ENCODE measurements at regions not wholly inside any gene's neighbourhood (a gene's known extent, or its start where the extent isn't known, plus 50 kb on each side); places are given as distances from the start of the nearest gene placed in this dataset.
"Not testable (repeated sequence)": the region's sequence is repeated elsewhere in the genome, so short reads cannot be mapped to it uniquely, and the experiment has no call there.

GRCh38 chr5:3490957-3491507 is 104.6 kb upstream of the IRX1 start:
- H3K4me3 ChIP-seq (ENCODE audit: low read depth, low read length): no peak overlapping the region
- no peak for DNase-seq (ENCODE audit: low read depth)

DNA sequence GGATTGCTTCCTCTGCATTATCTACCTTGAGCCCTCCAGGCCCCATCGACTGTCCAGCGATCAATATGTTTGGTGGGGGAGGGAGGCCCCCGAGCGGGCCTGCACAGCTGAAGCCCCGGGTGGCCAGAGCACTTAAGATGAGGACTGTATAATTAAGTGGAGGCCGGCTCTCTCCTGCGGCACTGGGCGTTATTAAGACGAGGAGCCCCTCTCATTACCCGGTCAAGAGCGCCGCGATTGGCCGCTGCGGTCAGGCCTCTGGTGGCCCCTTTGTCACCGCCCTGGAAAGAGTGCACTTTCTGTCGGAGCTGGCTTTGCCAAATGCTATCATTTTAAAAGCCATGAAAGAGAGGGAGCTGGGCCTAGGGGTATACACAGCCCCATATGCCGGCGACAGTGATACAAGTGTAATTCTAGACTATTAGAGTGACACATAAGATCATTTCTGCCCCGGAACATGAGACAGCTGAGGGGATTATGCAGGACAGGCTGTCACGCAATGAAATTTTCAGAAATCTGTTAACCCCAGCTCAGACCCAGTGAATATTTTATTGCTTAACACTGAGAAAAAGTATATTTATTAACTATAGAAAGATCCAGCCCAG is 106.3 kb upstream of the IRX1 start:
- no peak for DNase-seq (ENCODE audit: low read depth)
- H3K4me3 ChIP-seq (ENCODE audit: low read depth, low read length): no peak overlapping the region

- no peak for DNase-seq (ENCODE audit: low read depth)
- no peak overlapping the region for H3K4me3 ChIP-seq (ENCODE audit: low read depth, low read length)
Measured at GRCh38 chr5:3484836-3485235, 110.8 kb upstream of the IRX1 start.

DNA sequence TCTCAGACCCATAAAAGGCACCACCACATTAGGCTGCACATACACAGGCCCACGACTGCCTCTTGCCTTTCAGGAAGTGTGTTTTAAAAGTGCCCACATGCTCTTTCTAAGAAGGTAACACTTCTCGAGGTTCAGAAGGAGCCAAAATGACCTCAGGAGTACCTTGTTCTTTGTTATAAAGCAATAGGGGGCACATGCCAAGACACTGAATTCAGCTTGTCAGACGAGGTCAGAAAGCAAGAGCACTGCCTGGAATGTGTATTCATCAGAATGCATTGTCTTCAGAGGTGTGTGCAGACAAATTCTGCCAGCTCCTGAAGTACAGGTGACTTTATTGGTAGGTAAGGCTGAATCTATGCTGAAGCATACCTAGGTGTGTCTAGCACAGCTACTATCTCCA is 114.5 kb upstream of the IRX1 start:
- H3K4me3 ChIP-seq (ENCODE audit: low read depth, low read length): no peak overlapping the region
- no peak for DNase-seq (ENCODE audit: low read depth)

DNA sequence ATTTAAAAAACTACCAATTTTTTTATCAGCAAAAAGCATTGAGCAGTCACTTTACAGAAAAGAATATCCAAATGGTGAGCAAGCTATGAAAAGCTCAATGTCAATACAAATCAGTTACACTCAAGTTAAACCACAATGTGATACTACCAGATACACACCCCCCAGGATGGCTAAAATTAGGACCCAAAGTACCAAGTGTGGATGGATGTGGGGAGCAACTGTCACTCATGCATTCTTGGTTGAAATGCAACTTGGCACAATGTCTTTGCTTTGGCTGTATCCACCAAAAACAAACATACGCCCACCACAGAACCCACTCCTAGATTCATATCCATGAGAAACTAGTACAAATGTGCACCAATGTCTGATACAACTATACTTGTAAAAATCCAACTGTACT is 120.0 kb upstream of the IRX1 start:
- no peak for DNase-seq (ENCODE audit: low read depth)
- H3K4me3 ChIP-seq (ENCODE audit: low read depth, low read length): no peak overlapping the region

GRCh38 chr5:3466392-3466791 is 129.2 kb upstream of the IRX1 start:
- H3K4me3 ChIP-seq (ENCODE audit: low read depth, low read length): no peak overlapping the region
- DNase-seq (ENCODE audit: low read depth): no peak

GRCh38 chr5:3460416-3460815 is 135.2 kb upstream of the IRX1 start:
- no peak overlapping the region for H3K4me3 ChIP-seq (ENCODE audit: low read depth, low read length)
- no peak for DNase-seq (ENCODE audit: low read depth)

- H3K4me3 ChIP-seq (ENCODE audit: low read depth, low read length): no peak overlapping the region
- DNase-seq (ENCODE audit: low read depth): no peak
Measured at GRCh38 chr5:3456121-3456681, 139.4 kb upstream of the IRX1 start.

DNA sequence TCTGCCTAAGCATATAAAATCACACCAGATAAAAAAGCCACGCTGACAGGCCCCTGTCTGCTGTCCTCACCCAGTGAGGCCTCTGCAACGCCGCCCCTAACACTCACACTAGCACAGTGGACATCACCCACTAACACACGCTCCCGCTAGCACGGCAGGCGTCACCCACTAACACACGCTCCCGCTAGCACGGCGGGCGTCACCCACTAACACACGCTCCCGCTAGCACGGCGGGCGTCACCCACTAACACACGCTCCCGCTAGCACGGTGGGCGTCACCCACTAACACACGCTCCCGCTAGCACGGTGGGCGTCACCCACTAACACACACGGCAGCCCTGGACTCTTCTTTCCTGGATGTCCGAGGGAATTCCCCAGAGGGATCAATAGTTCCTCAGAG is 141.6 kb upstream of the IRX1 start:
- not testable (repeated sequence) for DNase-seq (ENCODE audit: low read depth); H3K4me3 ChIP-seq (ENCODE audit: low read depth, low read length)

GRCh38 chr5:3452622-3453021 is 143.0 kb upstream of the IRX1 start:
- H3K4me3 ChIP-seq (ENCODE audit: low read depth, low read length): no peak overlapping the region
- DNase-seq (ENCODE audit: low read depth): no peak

- no peak overlapping the region for H3K4me3 ChIP-seq (ENCODE audit: low read depth, low read length)
- no peak for DNase-seq (ENCODE audit: low read depth)
Measured at GRCh38 chr5:3451961-3452360, 143.7 kb upstream of the IRX1 start.

GRCh38 chr5:3449481-3449880 is 146.2 kb upstream of the IRX1 start:
- no peak overlapping the region for H3K4me3 ChIP-seq (ENCODE audit: low read depth, low read length)
- no peak for DNase-seq (ENCODE audit: low read depth)

DNA sequence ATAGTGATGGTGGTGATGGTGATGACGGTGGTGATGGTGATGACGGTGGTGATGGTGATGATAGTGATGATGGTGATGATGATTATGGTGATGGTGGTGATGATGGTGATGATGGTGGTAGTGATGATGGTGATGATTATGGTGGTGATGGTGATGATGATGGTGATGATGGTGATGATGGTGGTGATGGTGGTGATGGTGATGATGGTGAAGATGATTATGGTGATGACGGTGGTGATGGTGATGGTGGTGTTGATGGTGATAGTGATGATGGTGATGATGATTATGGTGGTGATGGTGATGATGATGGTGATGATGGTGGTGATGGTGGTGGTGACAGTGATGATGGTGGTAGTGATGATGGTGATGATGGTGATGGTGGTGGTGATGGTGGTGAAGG is 149.2 kb upstream of the IRX1 start:
- DNase-seq (ENCODE audit: low read depth): no peak
- H3K4me3 ChIP-seq (ENCODE audit: low read depth, low read length): no peak overlapping the region

GRCh38 chr5:3445517-3445916 is 150.1 kb upstream of the IRX1 start:
- not testable (repeated sequence) for H3K4me3 ChIP-seq (ENCODE audit: low read depth, low read length); DNase-seq (ENCODE audit: low read depth)

DNA sequence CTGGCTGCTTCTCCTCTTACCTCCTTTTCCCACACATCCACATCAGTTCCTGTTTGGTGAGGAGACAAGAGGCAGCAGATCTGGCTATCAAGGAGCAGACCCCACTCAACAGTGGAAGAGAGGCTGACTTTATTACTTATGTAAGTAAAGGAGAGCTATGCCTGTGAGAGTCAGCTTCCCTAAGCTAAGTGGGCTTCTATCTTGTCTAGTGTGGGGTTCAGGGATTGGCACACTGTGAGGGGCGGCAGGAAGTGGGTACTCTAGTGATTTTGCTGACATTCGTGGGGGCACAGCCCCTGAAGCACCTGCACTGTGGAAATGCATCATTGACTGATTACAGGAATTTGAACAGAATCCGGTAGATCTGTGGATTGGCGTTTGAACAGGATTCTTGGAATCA is 163.5 kb upstream of the IRX1 start:
- DNase-seq (ENCODE audit: low read depth): no peak
- no peak overlapping the region for H3K4me3 ChIP-seq (ENCODE audit: low read depth, low read length)

- DNase-seq (ENCODE audit: low read depth): no peak
- H3K4me3 ChIP-seq (ENCODE audit: low read depth, low read length): no peak overlapping the region
Measured at GRCh38 chr5:3430691-3431090, 164.9 kb upstream of the IRX1 start.

DNA sequence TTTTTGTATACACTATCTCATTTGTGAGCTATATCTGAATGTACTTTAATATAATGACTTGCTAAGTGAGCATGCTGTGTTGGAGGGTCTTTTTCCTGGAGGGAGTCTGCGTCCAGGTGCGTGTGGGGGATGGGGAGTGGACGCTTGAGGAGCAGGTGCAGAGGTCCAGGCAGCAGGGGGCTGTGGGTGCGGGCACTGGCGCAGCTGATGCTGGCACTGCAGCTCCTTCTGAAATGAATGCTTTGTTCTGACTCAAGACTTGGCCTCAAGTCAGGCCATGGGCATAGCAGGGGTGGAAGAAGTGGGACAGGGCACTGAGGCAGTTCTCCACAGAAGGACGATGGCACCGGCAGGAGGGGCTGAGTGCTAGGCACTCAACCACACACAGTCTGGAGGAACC is 165.7 kb upstream of the IRX1 start:
- no peak overlapping the region for H3K4me3 ChIP-seq (ENCODE audit: low read depth, low read length)

GRCh38 chr5:3428334-3428733 is 167.3 kb upstream of the IRX1 start:
- no peak overlapping the region for H3K4me3 ChIP-seq (ENCODE audit: low read depth, low read length)
- no peak for DNase-seq (ENCODE audit: low read depth)

More for the DNA sequence above, 165.7 kb upstream of the IRX1 start:
- DNase-seq (ENCODE audit: low read depth): no peak

DNA sequence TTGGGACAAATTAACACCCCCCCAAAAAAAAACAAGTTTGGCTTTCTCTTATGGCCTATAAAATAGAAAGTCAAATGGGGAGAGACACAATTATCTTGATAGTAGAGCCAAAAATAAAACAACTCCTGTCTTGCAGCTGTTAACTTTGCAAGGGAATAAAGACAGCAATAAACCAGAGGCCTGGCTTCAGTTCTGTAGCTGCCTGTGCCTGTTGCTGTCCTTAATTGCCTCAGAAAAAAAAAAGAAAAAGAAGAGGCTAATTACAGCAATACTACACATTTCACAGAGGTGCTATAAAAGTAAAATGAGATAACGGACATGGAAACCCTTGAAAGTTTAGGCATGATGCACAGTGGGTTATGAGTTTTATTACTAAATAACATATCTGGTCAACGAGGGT is 170.7 kb upstream of the IRX1 start:
- DNase-seq (ENCODE audit: low read depth): no peak
- H3K4me3 ChIP-seq (ENCODE audit: low read depth, low read length): no peak overlapping the region

DNA sequence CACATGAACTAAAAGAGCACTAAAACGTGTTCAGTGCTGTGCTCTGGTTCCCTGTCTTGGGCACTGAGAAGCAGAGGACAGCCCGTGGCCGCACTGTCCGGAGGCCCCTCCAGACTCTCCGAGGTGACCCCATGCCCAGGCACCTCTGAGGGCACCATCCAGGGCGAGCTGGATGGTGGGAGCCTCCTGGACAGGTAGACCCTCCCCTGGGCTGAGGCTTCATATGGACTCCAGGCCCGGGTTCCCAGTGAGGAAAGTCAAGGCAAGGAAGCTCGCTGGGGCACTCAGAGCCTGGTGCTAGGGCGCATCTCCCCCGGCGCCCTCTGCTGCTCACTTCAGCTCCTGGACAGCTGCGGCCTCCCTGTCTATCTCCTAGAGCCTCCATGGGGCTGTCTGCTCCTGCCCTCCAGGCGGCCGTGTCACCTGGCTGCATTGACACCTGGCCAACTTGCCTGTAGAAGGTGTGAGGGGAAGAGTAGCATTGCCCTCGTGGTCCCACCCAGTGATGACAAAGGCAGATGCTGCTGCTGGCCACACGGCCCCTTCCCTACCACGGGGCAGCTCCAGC is 178.2 kb upstream of the IRX1 start:
- no peak for DNase-seq (ENCODE audit: low read depth)
- no peak overlapping the region for H3K4me3 ChIP-seq (ENCODE audit: low read depth, low read length)

GRCh38 chr5:3414371-3414770 is 181.3 kb upstream of the IRX1 start:
- no peak overlapping the region for H3K4me3 ChIP-seq (ENCODE audit: low read depth, low read length)

More at GRCh38 chr5:3414371-3414770, 181.3 kb upstream of the IRX1 start:
- no peak for DNase-seq (ENCODE audit: low read depth)
